ENCODE measurements at regions not wholly inside any gene's neighbourhood (a gene's known extent, or its start where the extent isn't known, plus 50 kb on each side); places are given as distances from the start of the nearest gene placed in this dataset.

DNA sequence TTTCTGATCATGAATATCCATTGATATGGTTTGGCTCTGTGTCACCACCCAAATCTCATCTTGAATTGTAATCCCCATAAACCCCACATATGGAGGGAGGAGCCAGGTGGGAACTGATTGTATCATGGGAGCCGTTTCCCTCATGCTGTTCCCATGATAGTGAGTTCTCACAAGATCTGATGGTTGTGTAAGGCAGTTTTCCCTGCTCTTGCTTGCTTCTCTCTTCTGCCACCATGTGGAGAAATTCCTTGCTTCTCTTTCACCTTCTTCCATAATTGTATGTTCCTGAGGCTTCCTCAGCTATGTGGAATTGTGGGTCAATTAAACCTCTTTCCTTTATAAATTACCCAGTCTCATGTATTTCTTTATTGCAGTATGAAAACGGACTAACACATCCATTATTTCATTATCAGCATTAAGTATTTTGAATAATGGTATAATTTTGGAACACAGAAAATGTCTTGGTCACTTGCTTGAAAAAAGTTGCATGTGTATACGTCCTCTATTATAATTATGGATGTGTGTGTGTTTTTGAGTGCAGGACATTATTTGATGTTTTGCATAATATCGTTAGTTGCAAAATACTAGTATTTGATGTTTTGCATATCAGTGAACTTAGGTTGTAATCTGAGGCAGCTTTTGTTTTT, 334.6 kb downstream of the PCDH10 start:
- TF ChIP-seq, protein P1, sequence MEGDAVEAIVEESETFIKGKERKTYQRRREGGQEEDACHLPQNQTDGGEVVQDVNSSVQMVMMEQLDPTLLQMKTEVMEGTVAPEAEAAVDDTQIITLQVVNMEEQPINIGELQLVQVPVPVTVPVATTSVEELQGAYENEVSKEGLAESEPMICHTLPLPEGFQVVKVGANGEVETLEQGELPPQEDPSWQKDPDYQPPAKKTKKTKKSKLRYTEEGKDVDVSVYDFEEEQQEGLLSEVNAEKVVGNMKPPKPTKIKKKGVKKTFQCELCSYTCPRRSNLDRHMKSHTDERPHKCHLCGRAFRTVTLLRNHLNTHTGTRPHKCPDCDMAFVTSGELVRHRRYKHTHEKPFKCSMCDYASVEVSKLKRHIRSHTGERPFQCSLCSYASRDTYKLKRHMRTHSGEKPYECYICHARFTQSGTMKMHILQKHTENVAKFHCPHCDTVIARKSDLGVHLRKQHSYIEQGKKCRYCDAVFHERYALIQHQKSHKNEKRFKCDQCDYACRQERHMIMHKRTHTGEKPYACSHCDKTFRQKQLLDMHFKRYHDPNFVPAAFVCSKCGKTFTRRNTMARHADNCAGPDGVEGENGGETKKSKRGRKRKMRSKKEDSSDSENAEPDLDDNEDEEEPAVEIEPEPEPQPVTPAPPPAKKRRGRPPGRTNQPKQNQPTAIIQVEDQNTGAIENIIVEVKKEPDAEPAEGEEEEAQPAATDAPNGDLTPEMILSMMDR (IDR thresholded peaks at IDR 0.05): no peak
- TF ChIP-seq MXD4 (CRISPR knock-in tag; IDR thresholded peaks at IDR 0.05; ENCODE audit: borderline replicate concordance): no peak
- no peak for TF ChIP-seq CREM (CRISPR knock-in tag; IDR thresholded peaks at IDR 0.05)
- TF ChIP-seq SMAD3 (CRISPR knock-in tag; IDR thresholded peaks at IDR 0.05; ENCODE audit: borderline replicate concordance): no peak
- TF ChIP-seq, protein P2, sequence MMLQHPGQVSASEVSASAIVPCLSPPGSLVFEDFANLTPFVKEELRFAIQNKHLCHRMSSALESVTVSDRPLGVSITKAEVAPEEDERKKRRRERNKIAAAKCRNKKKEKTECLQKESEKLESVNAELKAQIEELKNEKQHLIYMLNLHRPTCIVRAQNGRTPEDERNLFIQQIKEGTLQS (CRISPR knock-in tag; conservative IDR thresholded peaks at IDR 0.05): no peak
- TF ChIP-seq, protein P3, sequence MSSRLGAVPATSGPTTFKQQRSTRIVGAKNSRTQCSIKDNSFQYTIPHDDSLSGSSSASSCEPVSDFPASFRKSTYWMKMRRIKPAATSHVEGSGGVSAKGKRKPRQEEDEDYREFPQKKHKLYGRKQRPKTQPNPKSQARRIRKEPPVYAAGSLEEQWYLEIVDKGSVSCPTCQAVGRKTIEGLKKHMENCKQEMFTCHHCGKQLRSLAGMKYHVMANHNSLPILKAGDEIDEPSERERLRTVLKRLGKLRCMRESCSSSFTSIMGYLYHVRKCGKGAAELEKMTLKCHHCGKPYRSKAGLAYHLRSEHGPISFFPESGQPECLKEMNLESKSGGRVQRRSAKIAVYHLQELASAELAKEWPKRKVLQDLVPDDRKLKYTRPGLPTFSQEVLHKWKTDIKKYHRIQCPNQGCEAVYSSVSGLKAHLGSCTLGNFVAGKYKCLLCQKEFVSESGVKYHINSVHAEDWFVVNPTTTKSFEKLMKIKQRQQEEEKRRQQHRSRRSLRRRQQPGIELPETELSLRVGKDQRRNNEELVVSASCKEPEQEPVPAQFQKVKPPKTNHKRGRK (CRISPR knock-in tag; IDR thresholded peaks at IDR 0.05; ENCODE audit: borderline replicate concordance): no peak
- no peak for TF ChIP-seq MAX (CRISPR knock-in tag; IDR thresholded peaks at IDR 0.05)
- no peak for TF ChIP-seq KAT7 (CRISPR knock-in tag; IDR thresholded peaks at IDR 0.05; ENCODE audit: borderline replicate concordance)

All from WTC11 (cell line).